ENCODE measurements at regions not wholly inside any gene's neighbourhood (a gene's known extent, or its start where the extent isn't known, plus 50 kb on each side); places are given as distances from the start of the nearest gene placed in this dataset.

DNA sequence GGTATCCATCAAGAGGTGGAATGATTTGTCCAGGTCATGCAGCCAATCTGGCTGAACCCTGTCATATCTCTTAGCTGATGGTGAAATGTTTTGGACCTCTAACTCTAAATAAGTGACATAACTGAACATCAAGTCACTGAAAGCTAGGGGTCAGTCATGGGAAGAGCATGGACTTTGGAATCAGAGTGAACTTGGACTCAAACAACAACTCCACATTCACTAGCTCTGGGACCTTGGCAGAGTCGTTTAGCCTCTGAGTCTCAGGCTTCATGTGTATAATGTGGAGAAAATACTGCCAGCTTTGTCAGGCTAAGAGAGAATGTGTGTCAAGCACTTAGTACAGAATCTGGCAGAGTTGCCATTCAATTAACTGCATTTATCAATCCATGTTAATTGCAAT is 557.8 kb upstream of the CFAP20DC start:
- TF ChIP-seq CTCF (conservative IDR thresholded peaks at IDR 0.05; ENCODE audit: low read depth, low read length) = no peak
- TF ChIP-seq EZH2 (IDR thresholded peaks at IDR 0.05; ENCODE audit: borderline replicate concordance, low read depth, low read length, poor library complexity, severe bottlenecking) = no peak
